ENCODE measurements at regions not wholly inside any gene's neighbourhood (a gene's known extent, or its start where the extent isn't known, plus 50 kb on each side); places are given as distances from the start of the nearest gene placed in this dataset.

GRCh38 chrX:22360129-22360528, 87.4 kb downstream of the CBLL2 start:
- TF ChIP-seq, protein P1, sequence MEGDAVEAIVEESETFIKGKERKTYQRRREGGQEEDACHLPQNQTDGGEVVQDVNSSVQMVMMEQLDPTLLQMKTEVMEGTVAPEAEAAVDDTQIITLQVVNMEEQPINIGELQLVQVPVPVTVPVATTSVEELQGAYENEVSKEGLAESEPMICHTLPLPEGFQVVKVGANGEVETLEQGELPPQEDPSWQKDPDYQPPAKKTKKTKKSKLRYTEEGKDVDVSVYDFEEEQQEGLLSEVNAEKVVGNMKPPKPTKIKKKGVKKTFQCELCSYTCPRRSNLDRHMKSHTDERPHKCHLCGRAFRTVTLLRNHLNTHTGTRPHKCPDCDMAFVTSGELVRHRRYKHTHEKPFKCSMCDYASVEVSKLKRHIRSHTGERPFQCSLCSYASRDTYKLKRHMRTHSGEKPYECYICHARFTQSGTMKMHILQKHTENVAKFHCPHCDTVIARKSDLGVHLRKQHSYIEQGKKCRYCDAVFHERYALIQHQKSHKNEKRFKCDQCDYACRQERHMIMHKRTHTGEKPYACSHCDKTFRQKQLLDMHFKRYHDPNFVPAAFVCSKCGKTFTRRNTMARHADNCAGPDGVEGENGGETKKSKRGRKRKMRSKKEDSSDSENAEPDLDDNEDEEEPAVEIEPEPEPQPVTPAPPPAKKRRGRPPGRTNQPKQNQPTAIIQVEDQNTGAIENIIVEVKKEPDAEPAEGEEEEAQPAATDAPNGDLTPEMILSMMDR (IDR thresholded peaks at IDR 0.05; ENCODE audit: low read depth, low read length): no peak
- TF ChIP-seq EZH2phosphoT487 (IDR thresholded peaks at IDR 0.05; ENCODE audit: low read depth): no peak
